Astrocyte of the cerebellum (primary cell): ENCODE measurements at regions not wholly inside any gene's neighbourhood (a gene's known extent, or its start where the extent isn't known, plus 50 kb on each side); places are given as distances from the start of the nearest gene placed in this dataset.

Source experiments
- DNase-seq: peaks from one replicate; pipeline ENCODE4 v3.0.0-alpha.2; 2011; ENCODE audit warnings: low read depth
- H3K4me3 ChIP-seq: 2 replicates; pipeline ENCODE4 v1.5.1; 2011; ENCODE audit warnings: mild to moderate bottlenecking, low read depth, low read length, moderate library complexity
- CTCF ChIP-seq: IDR thresholded peaks from 2 replicates; pipeline ENCODE4 v1.5.1; 2012; ENCODE audit warnings: low read length, low read depth, moderate library complexity, mild to moderate bottlenecking; ENCODE audit errors: missing control alignments
- in situ Hi-C: cut with HindIII; loops from 2 replicates; pipeline ENCODE4 v1.10.0; 2017; ENCODE audit warnings: low sequenced_read_pairs

- no peak for DNase-seq
- in situ Hi-C loops: no loop called here
- no peak for TF ChIP-seq CTCF
- no peak overlapping the region for H3K4me3 ChIP-seq
Observed at GRCh38 chr14:83779266-83779665, 1750.7 kb upstream of the FLRT2 start.

GRCh38 chr14:83780321-83780720 lies 1749.6 kb upstream of the FLRT2 start:
- DNase-seq: no peak
- H3K4me3 ChIP-seq: no peak overlapping the region
- in situ Hi-C loops: no loop called here
- TF ChIP-seq CTCF: no peak

GRCh38 chr14:83798421-83798820 lies 1731.5 kb upstream of the FLRT2 start:
- in situ Hi-C loops: no loop called here
- no peak for DNase-seq
- no peak overlapping the region for H3K4me3 ChIP-seq
- TF ChIP-seq CTCF: no peak

- in situ Hi-C loops: no loop called here
- TF ChIP-seq CTCF: no peak
- no peak overlapping the region for H3K4me3 ChIP-seq
- no peak for DNase-seq
Observed at GRCh38 chr14:83799233-83799632, 1730.7 kb upstream of the FLRT2 start.

- H3K4me3 ChIP-seq: no peak overlapping the region
- in situ Hi-C loops: no loop called here
- TF ChIP-seq CTCF: no peak
- DNase-seq: no peak
Observed at GRCh38 chr14:83814896-83815295, 1715.0 kb upstream of the FLRT2 start.

GRCh38 chr14:83816761-83817160 lies 1713.2 kb upstream of the FLRT2 start:
- no peak for TF ChIP-seq CTCF
- DNase-seq: no peak
- no peak overlapping the region for H3K4me3 ChIP-seq
- in situ Hi-C loops: no loop called here

- TF ChIP-seq CTCF: no peak
- no peak overlapping the region for H3K4me3 ChIP-seq
- no peak for DNase-seq
- in situ Hi-C loops: no loop called here
Observed at GRCh38 chr14:83825843-83826242, 1704.1 kb upstream of the FLRT2 start.
